ENCODE measurements at regions not wholly inside any gene's neighbourhood (a gene's known extent, or its start where the extent isn't known, plus 50 kb on each side); places are given as distances from the start of the nearest gene placed in this dataset.
A peak's percentile ranks its signal among the peaks of the same experiment; 100 is the strongest.
"Not testable (repeated sequence)": the region's sequence is repeated elsewhere in the genome, so short reads cannot be mapped to it uniquely, and the experiment has no call there.

DNA sequence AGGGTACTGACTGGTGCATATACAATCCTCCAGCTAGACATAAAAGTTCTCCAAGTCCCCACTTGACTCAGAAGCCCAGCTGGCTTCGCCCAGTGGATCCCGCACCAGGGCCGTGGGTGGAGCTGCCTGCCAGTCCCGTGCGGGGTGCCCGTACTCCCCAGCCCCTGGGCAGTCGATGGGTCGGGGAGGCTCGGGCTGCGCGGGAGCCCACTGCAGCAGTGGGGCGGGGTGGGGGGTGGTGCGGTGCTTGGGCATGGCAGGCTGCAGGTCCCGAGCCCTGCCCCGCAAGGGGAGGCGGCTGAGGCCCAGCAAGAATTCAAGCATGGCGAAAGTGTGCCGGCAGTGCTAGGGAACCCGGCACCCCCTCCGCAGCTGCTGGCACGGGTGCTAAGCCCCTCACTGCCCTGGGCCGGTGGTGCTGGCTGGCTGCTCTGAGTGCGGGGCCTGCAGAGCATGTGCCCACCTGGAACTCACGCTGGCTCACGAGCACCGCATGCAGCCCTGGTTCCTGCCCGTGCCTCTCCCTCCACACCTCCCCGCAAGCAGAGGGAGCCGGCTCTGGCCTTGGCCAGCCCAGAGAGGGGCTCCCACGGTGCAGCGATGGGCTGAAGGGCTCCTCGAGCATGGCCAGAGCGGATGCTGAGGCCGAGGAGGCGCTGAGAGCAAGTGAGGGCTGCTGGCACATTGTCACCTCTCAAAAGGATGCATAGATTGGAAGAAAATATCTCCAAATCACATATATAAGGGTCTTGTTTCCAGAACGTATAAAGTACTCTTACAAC lies 68.3 kb upstream of the PIK3R4 start:
- no peaks in the 10 kb centered on the region for H3K27me3 ChIP-seq (ENCODE audit: control insufficient read depth in 1 of 2, insufficient read depth in 2 of 2, low read length in 2 of 2)
- ChIA-PET POLR2A (no interaction called here), CTCF (no interaction called here)
- no peak for ATAC-seq (ENCODE audit: poor library complexity)
- no peaks in the 10 kb centered on the region for H3K36me3 ChIP-seq (ENCODE audit: insufficient read depth, low read length)
- TF ChIP-seq, protein P1, sequence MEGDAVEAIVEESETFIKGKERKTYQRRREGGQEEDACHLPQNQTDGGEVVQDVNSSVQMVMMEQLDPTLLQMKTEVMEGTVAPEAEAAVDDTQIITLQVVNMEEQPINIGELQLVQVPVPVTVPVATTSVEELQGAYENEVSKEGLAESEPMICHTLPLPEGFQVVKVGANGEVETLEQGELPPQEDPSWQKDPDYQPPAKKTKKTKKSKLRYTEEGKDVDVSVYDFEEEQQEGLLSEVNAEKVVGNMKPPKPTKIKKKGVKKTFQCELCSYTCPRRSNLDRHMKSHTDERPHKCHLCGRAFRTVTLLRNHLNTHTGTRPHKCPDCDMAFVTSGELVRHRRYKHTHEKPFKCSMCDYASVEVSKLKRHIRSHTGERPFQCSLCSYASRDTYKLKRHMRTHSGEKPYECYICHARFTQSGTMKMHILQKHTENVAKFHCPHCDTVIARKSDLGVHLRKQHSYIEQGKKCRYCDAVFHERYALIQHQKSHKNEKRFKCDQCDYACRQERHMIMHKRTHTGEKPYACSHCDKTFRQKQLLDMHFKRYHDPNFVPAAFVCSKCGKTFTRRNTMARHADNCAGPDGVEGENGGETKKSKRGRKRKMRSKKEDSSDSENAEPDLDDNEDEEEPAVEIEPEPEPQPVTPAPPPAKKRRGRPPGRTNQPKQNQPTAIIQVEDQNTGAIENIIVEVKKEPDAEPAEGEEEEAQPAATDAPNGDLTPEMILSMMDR (IDR thresholded peaks at IDR 0.05): no peak
- H3K4me1 Mint-ChIP-seq (ENCODE audit: low read depth): no peaks in the 10 kb centered on the region
- no peaks in the 10 kb centered on the region for H3K9me3 Mint-ChIP-seq
- peak in 1 of 14 experiments; percentile 5 for DNase-seq
- H3K9me3 ChIP-seq (ENCODE audit: control insufficient read depth in 1 of 2, insufficient read depth in 1 of 2, low read length in 2 of 2): no peaks in the 10 kb centered on the region
- no peaks in the 10 kb centered on the region for H3K36me3 Mint-ChIP-seq (ENCODE audit: low read depth)
- no peak overlapping the region for H3K4me3 ChIP-seq (ENCODE audit: low read length)
- intact Hi-C loops (cut with DNase I, micrococcal nuclease): no loop called here
- no peaks in the 10 kb centered on the region for H3K27me3 Mint-ChIP-seq
- no peak overlapping the region for H3K4me3 Mint-ChIP-seq
- no peaks in the 10 kb centered on the region for H3K4me1 ChIP-seq (ENCODE audit: insufficient read depth, low read length)
- no peak overlapping the region for H3K27ac ChIP-seq (ENCODE audit: low read depth in 1 of 2, low read length in 2 of 2)
- H3K27ac Mint-ChIP-seq: no peak overlapping the region

DNA sequence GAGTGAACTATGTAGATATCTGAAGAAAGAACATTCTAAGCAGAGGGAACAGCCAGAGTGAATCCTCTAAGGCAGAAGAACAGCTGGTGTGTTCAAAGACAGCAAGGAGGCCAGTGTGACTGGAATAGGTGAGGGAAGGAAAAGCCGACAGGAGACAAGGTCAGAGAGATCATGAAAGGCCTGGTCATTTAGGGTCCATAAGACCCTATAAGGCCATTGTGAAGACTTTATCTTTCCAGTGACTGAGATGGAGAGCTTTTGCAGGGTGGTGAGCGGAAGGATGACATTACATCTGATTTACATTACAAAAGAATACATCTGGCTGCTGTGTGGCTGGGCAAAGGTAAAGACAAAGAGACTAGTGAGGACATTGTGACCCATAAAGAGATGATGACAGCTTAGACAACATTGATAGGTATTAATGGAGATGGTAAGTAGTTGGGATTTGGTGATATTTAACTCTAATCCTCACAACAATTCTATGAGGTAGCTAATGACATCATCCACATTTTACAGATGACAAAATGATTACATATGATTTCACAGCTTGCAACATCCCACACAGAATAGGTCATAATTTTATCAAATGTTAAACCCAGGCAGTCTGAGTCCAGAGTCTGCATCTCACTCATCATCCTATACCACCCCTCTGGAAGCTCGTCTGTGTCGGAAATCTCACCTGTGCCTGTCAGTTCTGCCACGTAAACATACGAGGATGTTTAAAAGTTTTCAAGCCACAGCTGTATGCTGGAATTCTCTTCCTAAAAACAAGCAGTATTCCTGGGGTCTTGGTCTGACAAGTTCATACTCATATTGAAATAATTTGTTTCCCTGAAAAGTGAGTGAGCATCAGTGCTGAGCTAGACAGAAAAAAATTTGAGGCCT lies 70.2 kb upstream of the PIK3R4 start:
- ATAC-seq (ENCODE audit: poor library complexity) (no peak), DNase-seq (no peak)
- H3K27me3 Mint-ChIP-seq: no peaks in the 10 kb centered on the region
- Histone ChIP-seq H3K36me3 (ENCODE audit: insufficient read depth, low read length) (no peaks in the 10 kb centered on the region), H3K4me3 (ENCODE audit: low read length) (no peak overlapping the region), H3K27ac (ENCODE audit: low read depth in 1 of 2, low read length in 2 of 2) (no peak overlapping the region), H3K9me3 (ENCODE audit: control insufficient read depth in 1 of 2, insufficient read depth in 1 of 2, low read length in 2 of 2) (no peaks in the 10 kb centered on the region), H3K27me3 (ENCODE audit: control insufficient read depth in 1 of 2, insufficient read depth in 2 of 2, low read length in 2 of 2) (peaks cover 0 to 3% of the 10 kb centered on the region in 2 experiments), H3K4me1 (ENCODE audit: insufficient read depth, low read length) (no peaks in the 10 kb centered on the region)
- POLR2A ChIA-PET: no interaction called here
- no peak overlapping the region for H3K4me3 Mint-ChIP-seq
- H3K9me3 Mint-ChIP-seq: no peaks in the 10 kb centered on the region
- H3K27ac Mint-ChIP-seq: no peak overlapping the region
- H3K36me3 Mint-ChIP-seq (ENCODE audit: low read depth): no peaks in the 10 kb centered on the region
- no peaks in the 10 kb centered on the region for H3K4me1 Mint-ChIP-seq (ENCODE audit: low read depth)
- CTCF ChIA-PET: no interaction called here
- TF ChIP-seq, protein P1 (IDR thresholded peaks at IDR 0.05): no peak
- intact Hi-C loops (cut with DNase I, micrococcal nuclease): no loop called here

DNA sequence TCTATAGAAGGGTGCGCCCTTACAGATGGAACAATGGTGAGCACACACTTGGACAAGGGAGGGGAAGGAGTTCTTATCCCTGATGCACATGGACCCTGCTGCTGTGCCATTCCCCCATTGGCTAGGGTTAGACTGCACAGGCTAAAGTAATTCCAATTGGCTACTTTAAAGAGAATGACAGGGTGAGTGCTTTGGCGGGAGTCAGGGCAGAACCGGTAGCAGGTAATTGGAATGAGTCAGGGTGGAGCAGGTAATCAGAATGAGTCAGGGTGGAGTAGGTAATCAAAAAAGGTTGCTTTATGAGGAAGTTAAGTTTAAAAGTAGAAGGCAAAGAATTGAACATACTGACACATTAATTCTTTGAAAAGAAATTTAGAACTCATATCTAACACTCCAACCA lies 71.4 kb upstream of the PIK3R4 start:
- H3K36me3 ChIP-seq (ENCODE audit: insufficient read depth, low read length); H3K9me3 ChIP-seq (ENCODE audit: control insufficient read depth in 1 of 2, insufficient read depth in 1 of 2, low read length in 2 of 2); H3K4me1 ChIP-seq (ENCODE audit: insufficient read depth, low read length); H3K9me3 Mint-ChIP-seq; H3K36me3 Mint-ChIP-seq (ENCODE audit: low read depth); H3K4me3 Mint-ChIP-seq; H3K4me1 Mint-ChIP-seq (ENCODE audit: low read depth); ATAC-seq (ENCODE audit: poor library complexity); H3K27ac ChIP-seq (ENCODE audit: low read depth in 1 of 2, low read length in 2 of 2); H3K27ac Mint-ChIP-seq; DNase-seq; POLR2A ChIA-PET; CTCF ChIA-PET; H3K4me3 ChIP-seq (ENCODE audit: low read length); H3K27me3 Mint-ChIP-seq; H3K27me3 ChIP-seq (ENCODE audit: control insufficient read depth in 1 of 2, insufficient read depth in 2 of 2, low read length in 2 of 2); intact Hi-C loops (cut with DNase I, micrococcal nuclease): not testable (repeated sequence)

All from CD4-positive, alpha-beta T cell (primary cell).